ENCODE measurements at regions not wholly inside any gene's neighbourhood (a gene's known extent, or its start where the extent isn't known, plus 50 kb on each side); places are given as distances from the start of the nearest gene placed in this dataset.

- TF ChIP-seq SKIL (IDR thresholded peaks at IDR 0.05; ENCODE audit: low read depth, poor library complexity, severe bottlenecking): no peak
- TF ChIP-seq GABPA (IDR thresholded peaks at IDR 0.05; ENCODE audit: low read depth): no peak
- no peak for TF ChIP-seq PRDM15 (CRISPR knock-in tag; IDR thresholded peaks at IDR 0.05)
- TF ChIP-seq EZH2 (IDR thresholded peaks at IDR 0.05; ENCODE audit: borderline replicate concordance, control insufficient read depth, low read depth, low read length): no peak
- no peak for TF ChIP-seq RB1 (IDR thresholded peaks at IDR 0.05; ENCODE audit: borderline replicate concordance)
These were observed 207.7 kb upstream of the CFAP20DC start (continued) for GRCh38 chr3:59257506-59257905.

GRCh38 chr3:59256230-59256629 is 206.4 kb upstream of the CFAP20DC start:
- ATAC-seq (no peak), DNase-seq (ENCODE audit: low read depth, low spot score) (no peak), FAIRE-seq (no peak)
- Histone ChIP-seq H3K4me1 (ENCODE audit: control insufficient read depth, insufficient read depth, low read length) (no peaks in the 10 kb centered on the region), H3K9me3 (replicated peaks; ENCODE audit: control insufficient read depth, insufficient read depth, low read length) (no peaks in the 10 kb centered on the region; the same call in 2 of the 3 replicates), H3K27me3 (replicated peaks in 1 of 2; ENCODE audit: control insufficient read depth in 2 of 2, insufficient read depth in 2 of 2, low read length in 1 of 2) (no peaks in the 10 kb centered on the region), H3K4me2 (ENCODE audit: control insufficient read depth, insufficient read depth) (no peak overlapping the region), H3K9ac (ENCODE audit: control insufficient read depth, insufficient read depth, low read length) (no peak overlapping the region), H4K20me1 (ENCODE audit: control insufficient read depth, insufficient read depth) (no peaks in the 10 kb centered on the region), H3K36me3 (ENCODE audit: control insufficient read depth in 2 of 2, insufficient read depth in 2 of 2, low read length in 1 of 2) (no peaks in the 10 kb centered on the region), H3K79me2 (ENCODE audit: control insufficient read depth, insufficient read depth, low read length) (no peaks in the 10 kb centered on the region), H3K4me3 (no peak overlapping the region), H3K27ac (ENCODE audit: control insufficient read depth, insufficient read depth) (no peak overlapping the region), H2AFZ (ENCODE audit: control insufficient read depth, low read depth, low read length) (no peak overlapping the region)
- ChIA-PET CTCF (no interaction called here), SMC1A (ENCODE audit: uncharacterized antibody, unreplicated experiment) (no interaction called here), RAD21 (ENCODE audit: unreplicated experiment) (no interaction called here), POLR2A (no interaction called here)
- in situ Hi-C loops (cut with MboI): no loop called here
- WGBS (ENCODE audit: insufficient coverage, insufficient replicate concordance, low lambda C conversion rate, missing lambda C conversion rate): 41% methylated on average over 1 of the region's 1 CpG
- intact Hi-C loops (cut with micrococcal nuclease; ENCODE audit: unreplicated experiment): no loop called here
- BruUV-seq (replicated peaks): no TSS peak
- TF ChIP-seq NFYA (IDR thresholded peaks at IDR 0.05; ENCODE audit: borderline replicate concordance, low read depth, low read length) (no peak), BCL3 (IDR thresholded peaks at IDR 0.05; ENCODE audit: borderline replicate concordance, insufficient read depth, low read depth, low read length, poor library complexity, severe bottlenecking) (no peak), ZNF622 (IDR thresholded peaks at IDR 0.05) (no peak), RAD21 (IDR thresholded peaks at IDR 0.05; ENCODE audit: insufficient read depth, low read depth, low read length) (no peak), NFXL1 (IDR thresholded peaks at IDR 0.05; ENCODE audit: borderline replicate concordance) (no peak), ZNF687 (IDR thresholded peaks at IDR 0.05) (no peak), MXI1 (IDR thresholded peaks at IDR 0.05; ENCODE audit: low read depth, low read length) (no peak)
